ENCODE measurements at regions not wholly inside any gene's neighbourhood (a gene's known extent, or its start where the extent isn't known, plus 50 kb on each side); places are given as distances from the start of the nearest gene placed in this dataset.

DNA sequence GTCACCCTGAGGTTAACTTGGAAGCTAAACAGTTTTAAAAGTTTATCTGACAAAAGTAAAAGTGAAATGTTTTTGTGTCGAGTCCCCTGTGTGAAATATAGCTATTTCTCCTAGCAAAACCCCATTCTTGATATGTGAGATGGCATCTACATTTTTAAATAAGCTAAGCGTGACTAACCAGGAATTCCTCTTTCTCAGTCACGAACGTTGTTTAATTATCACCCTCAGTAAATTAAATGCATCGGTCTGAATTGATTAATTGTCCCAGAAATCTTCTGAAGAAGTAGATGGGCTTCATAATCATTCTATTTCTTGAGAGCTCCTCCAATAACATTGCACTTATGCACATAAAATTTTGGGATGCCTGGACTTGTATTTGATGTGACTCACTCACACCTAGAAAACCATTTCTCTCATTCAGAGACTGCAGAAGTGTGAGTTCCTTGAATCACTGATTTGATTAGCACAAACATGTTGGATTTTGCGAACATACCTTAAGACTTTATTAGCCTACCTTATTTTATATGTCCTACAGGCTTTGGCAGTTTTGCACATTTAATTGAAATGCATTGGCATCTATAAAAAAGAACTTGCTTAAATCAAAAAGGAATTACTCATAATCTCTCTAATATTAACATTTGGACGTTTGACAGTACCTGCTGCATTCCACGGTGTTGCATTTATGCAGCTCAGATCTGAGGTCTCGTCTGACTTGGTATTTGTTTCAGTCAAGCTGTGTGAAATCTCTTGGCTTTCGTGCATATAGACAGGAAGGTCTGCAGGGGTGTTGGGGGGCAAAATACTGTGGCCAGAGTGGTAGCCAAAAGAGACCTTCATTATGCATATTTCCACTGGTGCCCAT is 475.2 kb downstream of the EPHA4 start:
- H4K20me1 ChIP-seq (ENCODE audit: insufficient read depth), result no peaks in the 10 kb centered on the region
- no peaks in the 10 kb centered on the region for H3K27me3 ChIP-seq (replicated peaks; ENCODE audit: insufficient read depth)
- peak overlapping the region; percentile 40 for H3K27ac ChIP-seq
- TF ChIP-seq EZH2phosphoT487 (IDR thresholded peaks at IDR 0.05; ENCODE audit: insufficient read depth, low read depth) (no peak), EZH2 (IDR thresholded peaks at IDR 0.05; ENCODE audit: insufficient read depth, poor library complexity, severe bottlenecking) (no peak)
- H3K79me2 ChIP-seq (ENCODE audit: insufficient read depth), result no peaks in the 10 kb centered on the region
- in situ Hi-C loops (cut with MboI), result no loop called here
- H3F3A ChIP-seq (ENCODE audit: insufficient read depth), result peaks cover 24% of the 10 kb centered on the region
- no peaks in the 10 kb centered on the region for H3K9me3 ChIP-seq (ENCODE audit: low read depth)
- no peaks in the 10 kb centered on the region for H3K9me2 ChIP-seq (ENCODE audit: insufficient read depth)
- H3K9ac ChIP-seq, result no peak overlapping the region
- DNase-seq, result peak; percentile 55
- peak overlapping the region; percentile 7; the same call in 1 of the 2 replicates for H3K4me3 ChIP-seq
- H3K4me1 ChIP-seq (ENCODE audit: insufficient read depth), result peaks cover 24% of the 10 kb centered on the region
- H3K36me3 ChIP-seq (ENCODE audit: low read depth), result no peaks in the 10 kb centered on the region
- H3K4me2 ChIP-seq (ENCODE audit: unreplicated experiment), result peak overlapping the region; percentile 39
- WGBS, 2 experiments (ENCODE audit: low coverage in 1 of 2, low lambda C conversion rate in 2 of 2, missing lambda C conversion rate in 2 of 2), result 43 to 47% methylated on average over 10 of the region's 10 CpGs
- no peak overlapping the region for H2AFZ ChIP-seq

DNA sequence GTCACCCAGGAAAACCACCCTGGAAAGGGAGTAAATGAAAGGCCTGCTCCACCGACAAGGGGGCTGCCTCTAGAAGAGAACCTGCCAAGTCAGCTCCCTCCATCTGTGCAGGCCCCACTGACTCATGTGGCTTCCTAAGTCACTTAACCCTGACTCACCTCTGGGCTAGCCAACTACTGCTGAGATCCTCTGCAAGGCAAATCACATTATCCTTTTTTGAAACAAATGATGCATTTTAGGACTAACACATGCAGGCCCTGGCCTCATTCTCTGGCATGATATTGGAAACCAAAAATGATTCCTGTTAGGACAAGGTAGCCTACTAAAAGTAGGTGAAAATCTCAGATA is 474.6 kb downstream of the EPHA4 start:
- peak; percentile 94 for DNase-seq
- Histone ChIP-seq H3K9me2 (ENCODE audit: insufficient read depth) (no peaks in the 10 kb centered on the region), H3K9ac (no peak overlapping the region), H3K9me3 (ENCODE audit: low read depth) (no peaks in the 10 kb centered on the region), H3K27ac (0 out of 2 replicates have a peak overlapping the region, but pooled peaks have one; percentile 9), H3K4me3 (no peak overlapping the region), H4K20me1 (ENCODE audit: insufficient read depth) (no peaks in the 10 kb centered on the region), H3F3A (ENCODE audit: insufficient read depth) (peaks cover 24% of the 10 kb centered on the region), H3K4me1 (ENCODE audit: insufficient read depth) (peaks cover 24% of the 10 kb centered on the region), H3K27me3 (replicated peaks; ENCODE audit: insufficient read depth) (no peaks in the 10 kb centered on the region), H2AFZ (no peak overlapping the region), H3K79me2 (ENCODE audit: insufficient read depth) (no peaks in the 10 kb centered on the region), H3K4me2 (ENCODE audit: unreplicated experiment) (no peak overlapping the region), H3K36me3 (ENCODE audit: low read depth) (no peaks in the 10 kb centered on the region)
- 13 to 21% methylated on average over 1 of the region's 1 CpG for WGBS, 2 experiments (ENCODE audit: low coverage in 1 of 2, low lambda C conversion rate in 2 of 2, missing lambda C conversion rate in 2 of 2)
- TF ChIP-seq EZH2phosphoT487 (IDR thresholded peaks at IDR 0.05; ENCODE audit: insufficient read depth, low read depth) (no peak), EZH2 (IDR thresholded peaks at IDR 0.05; ENCODE audit: insufficient read depth, poor library complexity, severe bottlenecking) (no peak)
- in situ Hi-C loops (cut with MboI), result no loop called here

GRCh38 chr2:221097949-221098348 is 474.2 kb downstream of the EPHA4 start:
- Histone ChIP-seq H3K9me2 (ENCODE audit: insufficient read depth) (no peaks in the 10 kb centered on the region), H3K79me2 (ENCODE audit: insufficient read depth) (no peaks in the 10 kb centered on the region), H3F3A (ENCODE audit: insufficient read depth) (peaks cover 24% of the 10 kb centered on the region), H3K4me3 (no peak overlapping the region), H3K9ac (no peak overlapping the region), H3K4me2 (ENCODE audit: unreplicated experiment) (no peak overlapping the region), H3K4me1 (ENCODE audit: insufficient read depth) (peaks cover 24% of the 10 kb centered on the region), H2AFZ (no peak overlapping the region), H3K9me3 (ENCODE audit: low read depth) (no peaks in the 10 kb centered on the region), H3K27ac (0 out of 2 replicates have a peak overlapping the region, but pooled peaks have one; percentile 9), H3K27me3 (replicated peaks; ENCODE audit: insufficient read depth) (no peaks in the 10 kb centered on the region), H3K36me3 (ENCODE audit: low read depth) (no peaks in the 10 kb centered on the region), H4K20me1 (ENCODE audit: insufficient read depth) (no peaks in the 10 kb centered on the region)
- no peak for DNase-seq
- TF ChIP-seq EZH2phosphoT487 (IDR thresholded peaks at IDR 0.05; ENCODE audit: insufficient read depth, low read depth) (no peak), EZH2 (IDR thresholded peaks at IDR 0.05; ENCODE audit: insufficient read depth, poor library complexity, severe bottlenecking) (no peak)
- WGBS, 2 experiments (ENCODE audit: low coverage in 1 of 2, low lambda C conversion rate in 2 of 2, missing lambda C conversion rate in 2 of 2), result 96 to 99% methylated on average over 7 of the region's 7 CpGs
- in situ Hi-C loops (cut with MboI), result no loop called here

GRCh38 chr2:221100467-221101089 is 471.5 kb downstream of the EPHA4 start:
- peaks cover 37% of the 10 kb centered on the region for H3K4me1 ChIP-seq (ENCODE audit: insufficient read depth)
- TF ChIP-seq EZH2phosphoT487 (IDR thresholded peaks at IDR 0.05; ENCODE audit: insufficient read depth, low read depth), result no peak
- H3K4me2 ChIP-seq (ENCODE audit: unreplicated experiment), result no peak overlapping the region
- no peaks in the 10 kb centered on the region for H3K79me2 ChIP-seq (ENCODE audit: insufficient read depth)
- peaks cover 24% of the 10 kb centered on the region for H3F3A ChIP-seq (ENCODE audit: insufficient read depth)
- H3K27ac ChIP-seq, result no peak overlapping the region
- no peaks in the 10 kb centered on the region for H3K27me3 ChIP-seq (replicated peaks; ENCODE audit: insufficient read depth)
- H4K20me1 ChIP-seq (ENCODE audit: insufficient read depth), result no peaks in the 10 kb centered on the region
- no peak overlapping the region for H3K4me3 ChIP-seq
- no peak overlapping the region for H2AFZ ChIP-seq
- H3K9me2 ChIP-seq (ENCODE audit: insufficient read depth), result no peaks in the 10 kb centered on the region
- no peaks in the 10 kb centered on the region for H3K36me3 ChIP-seq (ENCODE audit: low read depth)
- 81 to 85% methylated on average over 11 of the region's 11 CpGs for WGBS, 2 experiments (ENCODE audit: low coverage in 1 of 2, low lambda C conversion rate in 2 of 2, missing lambda C conversion rate in 2 of 2)
- H3K9ac ChIP-seq, result no peak overlapping the region
- DNase-seq, result no peak
- in situ Hi-C loops (cut with MboI), result no loop called here
- H3K9me3 ChIP-seq (ENCODE audit: low read depth), result no peaks in the 10 kb centered on the region
